SK-N-MC (cell line): ENCODE measurements at regions not wholly inside any gene's neighbourhood (a gene's known extent, or its start where the extent isn't known, plus 50 kb on each side); places are given as distances from the start of the nearest gene placed in this dataset.
"Not testable (repeated sequence)": the region's sequence is repeated elsewhere in the genome, so short reads cannot be mapped to it uniquely, and the experiment has no call there.

Experiments
- DNase-seq: peaks from one replicate; pipeline ENCODE4 v3.0.0-alpha.2; 2011; ENCODE audit warnings: low read depth, low spot score
- H3K27ac ChIP-seq: fragments of 200-600 bp; sonication (generic); 2 replicates; pipeline ENCODE4 v1.5.1; 2016; ENCODE audit warnings: mixed run types
- H3K36me3 ChIP-seq: fragments of 200-600 bp; sonication (generic); 2 replicates; pipeline ENCODE4 v1.6.1; 2017; ENCODE audit warnings: antibody characterized with exemption, low read length, mixed read lengths; ENCODE audit not compliant: insufficient read depth
- H3K4me3 ChIP-seq: fragments of 200-600 bp; sonication (generic); 2 replicates; pipeline ENCODE4 v1.5.1; 2016
- H3K9ac ChIP-seq: fragments of 200-600 bp; sonication (generic); 2 replicates; pipeline ENCODE4 v1.8.0; 2017; ENCODE audit warnings: mixed run types, mixed read lengths; ENCODE audit not compliant: insufficient read length
- H3K9me3 ChIP-seq: fragments of 200-600 bp; sonication (generic); 2 replicates; pipeline ENCODE4 v1.6.1; 2017; ENCODE audit warnings: low read depth, mild to moderate bottlenecking, antibody characterized with exemption, low read length, moderate library complexity, mixed read lengths
- EZH2 ChIP-seq: fragments of 200-600 bp; sonication (generic); IDR thresholded peaks from one replicate; pipeline ENCODE4 v1.6.1; 2017; ENCODE audit warnings: antibody characterized with exemption
- FOXP2 ChIP-seq: optimal IDR thresholded peaks from 2 replicates; pipeline ENCODE3; 2011; ENCODE audit warnings: mild to moderate bottlenecking, moderate library complexity; ENCODE audit not compliant: insufficient read depth; ENCODE audit errors: extremely low read length, control extremely low read depth
- POLR2AphosphoS5 ChIP-seq: IDR thresholded peaks from 2 replicates; pipeline ENCODE4 v1.6.1; 2012; ENCODE audit warnings: mild to moderate bottlenecking, low read depth, low read length, borderline replicate concordance

DNA sequence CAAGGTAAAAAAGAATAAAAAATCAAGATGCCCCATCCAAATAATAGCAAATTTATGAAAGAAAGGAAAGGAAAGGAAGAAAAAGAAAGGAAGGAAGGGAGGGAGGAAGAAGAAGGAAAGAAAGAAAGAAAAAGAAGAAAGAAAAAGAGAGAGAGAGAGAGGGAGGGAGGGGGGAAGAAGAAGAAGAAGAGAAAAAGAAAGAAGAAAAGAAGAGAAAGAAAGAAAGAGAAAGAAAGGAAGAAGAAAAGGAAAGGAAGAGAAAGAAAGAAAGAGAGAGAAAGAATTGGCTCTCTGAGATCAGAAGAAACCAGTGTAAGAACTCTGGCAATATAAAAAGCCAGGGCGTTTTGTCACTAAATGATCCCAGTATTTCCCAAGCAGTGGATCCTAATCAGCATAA is 401.7 kb downstream of the EPHA7 start:
- H3K4me3 ChIP-seq: no peak overlapping the region
- no peak for TF ChIP-seq POLR2AphosphoS5
- no peak for TF ChIP-seq EZH2
- no peak for TF ChIP-seq FOXP2

DNA sequence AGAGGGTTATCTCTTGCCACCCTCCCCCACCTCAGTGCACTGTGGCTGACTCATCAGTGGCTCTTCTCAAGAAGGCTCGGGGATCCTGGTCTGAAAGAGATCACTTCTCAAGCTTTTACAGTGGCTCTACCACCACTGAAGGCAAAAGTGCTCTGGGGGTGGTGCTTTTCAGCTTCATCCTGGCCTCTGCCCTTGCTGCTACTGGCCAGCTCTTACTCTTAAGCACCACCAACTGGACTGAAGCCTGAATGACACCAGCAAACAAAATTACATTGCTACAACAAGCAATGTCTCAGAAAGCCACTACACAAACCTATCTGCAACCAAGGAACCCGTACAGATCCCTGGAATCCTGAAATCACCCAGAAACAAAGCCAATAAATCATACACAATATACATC is 402.1 kb downstream of the EPHA7 start:
- H3K4me3 ChIP-seq: no peak overlapping the region
- no peak overlapping the region for H3K27ac ChIP-seq
- no peaks in the 10 kb centered on the region for H3K36me3 ChIP-seq
- TF ChIP-seq EZH2 (no peak), FOXP2 (no peak), POLR2AphosphoS5 (no peak)
- H3K9ac ChIP-seq: no peak overlapping the region
- no peak for DNase-seq
- no peaks in the 10 kb centered on the region for H3K9me3 ChIP-seq

More for the DNA sequence above, 401.7 kb downstream of the EPHA7 start:
- Histone ChIP-seq H3K9ac (no peak overlapping the region), H3K9me3 (no peaks in the 10 kb centered on the region), H3K27ac (no peak overlapping the region), H3K36me3 (no peaks in the 10 kb centered on the region)
- no peak for DNase-seq

DNA sequence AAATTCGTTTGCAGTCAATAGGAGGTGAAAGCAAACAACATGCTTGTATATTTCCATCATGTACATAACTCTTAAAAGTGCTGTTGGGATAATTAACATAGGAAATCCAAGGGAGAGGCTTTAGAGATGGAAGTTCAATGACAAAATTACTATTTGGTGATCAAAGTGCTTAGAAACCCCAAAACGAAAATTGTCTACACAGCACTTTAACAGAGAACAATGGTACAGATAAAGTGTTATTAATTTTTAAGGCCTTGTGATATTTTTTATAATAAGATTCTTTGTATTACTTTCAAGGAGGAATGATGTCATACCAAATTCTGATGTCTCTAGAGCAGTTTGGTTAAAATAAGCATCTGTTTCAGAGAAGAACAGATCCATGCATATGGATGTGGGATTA is 406.3 kb downstream of the EPHA7 start:
- no peak overlapping the region for H3K4me3 ChIP-seq
- no peak overlapping the region for H3K27ac ChIP-seq
- H3K9me3 ChIP-seq: no peaks in the 10 kb centered on the region
- H3K9ac ChIP-seq: no peak overlapping the region
- no peaks in the 10 kb centered on the region for H3K36me3 ChIP-seq
- no peak for DNase-seq
- no peak for TF ChIP-seq EZH2
- no peak for TF ChIP-seq POLR2AphosphoS5
- TF ChIP-seq FOXP2: no peak

DNA sequence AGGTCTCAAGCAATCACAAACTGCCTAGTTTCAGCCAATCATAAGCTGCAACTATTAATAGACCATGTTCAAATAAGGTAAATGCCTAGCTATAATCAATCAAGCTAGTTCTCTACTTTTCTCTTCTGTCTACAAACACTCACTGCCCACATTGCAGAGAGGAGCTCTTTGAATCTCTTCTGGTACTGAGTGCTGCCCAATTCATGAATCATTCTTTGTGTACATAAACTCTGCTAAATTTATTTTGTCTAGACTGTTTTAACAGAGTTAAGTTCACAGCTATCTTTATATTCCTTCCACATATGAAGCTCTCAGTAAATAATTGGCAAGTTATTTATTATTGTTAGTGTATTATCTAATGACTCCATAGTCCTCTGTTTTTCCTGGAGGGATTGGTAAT is 411.0 kb downstream of the EPHA7 start:
- Histone ChIP-seq H3K36me3 (no peaks in the 10 kb centered on the region), H3K9me3 (no peaks in the 10 kb centered on the region), H3K9ac (no peak overlapping the region), H3K4me3 (no peak overlapping the region), H3K27ac (no peak overlapping the region)
- no peak for TF ChIP-seq POLR2AphosphoS5
- no peak for TF ChIP-seq FOXP2
- TF ChIP-seq EZH2: no peak
- DNase-seq: no peak

DNA sequence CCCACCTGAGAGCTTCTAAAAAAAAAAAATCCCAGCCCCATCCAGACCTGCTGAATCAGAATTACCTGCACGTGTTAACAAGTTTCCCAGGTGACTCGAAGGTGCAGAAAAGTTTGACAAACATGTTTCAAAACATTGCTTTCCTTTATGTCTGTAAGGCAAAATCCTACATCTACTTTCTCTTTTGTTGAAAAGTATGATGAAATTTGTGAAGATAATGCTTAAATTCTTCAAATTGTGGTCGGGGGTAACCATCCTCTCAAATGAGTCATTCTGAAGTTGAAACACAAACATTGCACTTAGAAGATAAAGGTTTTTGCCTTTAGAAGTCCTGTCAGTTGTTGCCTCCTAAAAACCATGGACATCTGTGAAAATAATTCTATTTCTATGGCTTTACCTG is 429.7 kb downstream of the EPHA7 start:
- no peak overlapping the region for H3K9ac ChIP-seq
- TF ChIP-seq FOXP2 (no peak), POLR2AphosphoS5 (no peak), EZH2 (no peak)
- H3K9me3 ChIP-seq: no peaks in the 10 kb centered on the region
- H3K27ac ChIP-seq: no peak overlapping the region
- no peaks in the 10 kb centered on the region for H3K36me3 ChIP-seq
- no peak overlapping the region for H3K4me3 ChIP-seq
- DNase-seq: no peak

DNA sequence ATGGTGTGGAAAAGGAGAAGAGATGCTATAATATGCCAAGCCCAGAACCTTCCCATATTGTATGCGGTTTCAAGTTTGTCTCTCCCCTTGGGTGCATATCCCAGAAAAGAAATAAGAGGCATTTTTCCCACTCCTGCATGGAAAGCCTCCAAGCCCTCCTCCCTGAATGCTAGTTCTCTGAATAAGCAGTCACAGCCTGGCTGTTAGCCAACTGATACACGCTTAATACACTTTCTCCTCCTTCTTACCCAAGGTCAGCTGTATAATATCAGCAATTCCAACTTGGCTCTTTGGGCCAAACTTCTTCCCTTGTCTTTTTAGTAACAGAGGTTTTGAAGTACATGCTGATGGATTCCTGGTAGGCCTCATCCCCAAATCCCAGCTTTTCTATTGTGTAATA is 440.1 kb downstream of the EPHA7 start:
- no peak overlapping the region for H3K4me3 ChIP-seq
- H3K9ac ChIP-seq: no peak overlapping the region
- H3K27ac ChIP-seq: no peak overlapping the region
- no peak for TF ChIP-seq EZH2
- TF ChIP-seq POLR2AphosphoS5: no peak
- no peak for TF ChIP-seq FOXP2
- no peaks in the 10 kb centered on the region for H3K9me3 ChIP-seq
- DNase-seq: no peak
- H3K36me3 ChIP-seq: no peaks in the 10 kb centered on the region

DNA sequence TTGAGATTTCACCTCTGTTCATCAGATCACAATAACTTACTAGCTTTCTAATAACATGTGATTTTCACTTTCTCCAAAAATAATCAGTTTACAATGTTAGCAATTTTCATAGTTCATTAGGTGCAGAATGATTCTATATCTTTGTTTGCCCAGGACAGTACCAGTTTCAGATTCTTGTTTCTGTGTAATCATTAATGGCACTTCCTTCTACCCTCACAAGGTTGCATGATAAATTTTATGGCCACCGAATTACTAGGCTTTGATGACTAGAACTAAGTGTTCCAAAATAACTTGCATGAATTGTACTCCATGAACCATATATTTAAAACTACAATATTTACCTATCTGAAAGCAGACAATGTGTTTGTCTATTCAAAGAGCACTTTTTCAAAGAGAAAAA is 442.3 kb downstream of the EPHA7 start:
- Histone ChIP-seq H3K9me3 (no peaks in the 10 kb centered on the region), H3K36me3 (no peaks in the 10 kb centered on the region), H3K4me3 (no peak overlapping the region), H3K9ac (no peak overlapping the region), H3K27ac (no peak overlapping the region)
- no peak for DNase-seq
- no peak for TF ChIP-seq EZH2
- no peak for TF ChIP-seq POLR2AphosphoS5
- no peak for TF ChIP-seq FOXP2

DNA sequence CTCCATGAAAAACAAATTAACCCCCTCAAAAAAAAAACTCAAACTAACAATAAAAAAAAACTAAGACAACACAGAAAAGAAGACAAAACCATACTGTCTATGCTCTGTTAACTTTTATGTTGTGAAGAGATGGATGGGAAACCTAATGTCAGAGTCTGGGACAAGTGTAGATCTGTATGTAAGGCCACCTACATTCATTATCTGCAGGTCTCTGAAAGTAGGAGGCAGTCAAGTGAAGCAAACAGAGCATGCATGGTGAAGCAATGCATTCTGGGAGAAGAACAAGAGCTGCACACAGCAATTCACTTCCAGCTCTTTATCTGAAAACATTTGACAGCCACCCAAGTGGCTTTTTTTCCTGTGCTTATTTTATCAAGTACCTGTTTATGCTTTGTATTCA is 452.0 kb downstream of the EPHA7 start:
- H3K9ac ChIP-seq: no peak overlapping the region
- no peaks in the 10 kb centered on the region for H3K9me3 ChIP-seq
- no peak for DNase-seq
- H3K4me3 ChIP-seq: no peak overlapping the region
- H3K27ac ChIP-seq: no peak overlapping the region
- TF ChIP-seq POLR2AphosphoS5 (no peak), FOXP2 (no peak), EZH2 (no peak)
- no peaks in the 10 kb centered on the region for H3K36me3 ChIP-seq

DNA sequence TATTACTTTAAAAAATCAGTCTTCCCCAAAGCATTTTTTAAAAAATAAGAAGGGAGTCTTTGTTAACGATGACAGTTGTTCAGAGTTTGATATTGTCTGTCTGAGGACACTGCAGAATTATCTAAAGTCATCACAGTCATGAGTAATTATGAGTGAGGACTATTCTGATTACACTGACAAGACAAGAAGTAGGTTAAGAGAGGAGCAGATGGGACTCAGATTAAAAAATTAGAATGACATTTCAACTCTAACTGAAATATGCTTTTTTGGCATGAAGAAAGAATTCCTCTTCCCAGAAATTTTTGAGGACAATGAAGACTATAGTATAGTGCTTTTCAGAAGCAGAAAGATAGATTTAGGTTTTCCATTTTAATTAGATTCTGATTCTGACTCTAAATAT is 456.5 kb downstream of the EPHA7 start:
- DNase-seq: no peak
- H3K9me3 ChIP-seq: no peaks in the 10 kb centered on the region
- TF ChIP-seq FOXP2: no peak
- no peak for TF ChIP-seq POLR2AphosphoS5
- TF ChIP-seq EZH2: no peak
- H3K27ac ChIP-seq: no peak overlapping the region
- no peaks in the 10 kb centered on the region for H3K36me3 ChIP-seq
- no peak overlapping the region for H3K4me3 ChIP-seq
- no peak overlapping the region for H3K9ac ChIP-seq

DNA sequence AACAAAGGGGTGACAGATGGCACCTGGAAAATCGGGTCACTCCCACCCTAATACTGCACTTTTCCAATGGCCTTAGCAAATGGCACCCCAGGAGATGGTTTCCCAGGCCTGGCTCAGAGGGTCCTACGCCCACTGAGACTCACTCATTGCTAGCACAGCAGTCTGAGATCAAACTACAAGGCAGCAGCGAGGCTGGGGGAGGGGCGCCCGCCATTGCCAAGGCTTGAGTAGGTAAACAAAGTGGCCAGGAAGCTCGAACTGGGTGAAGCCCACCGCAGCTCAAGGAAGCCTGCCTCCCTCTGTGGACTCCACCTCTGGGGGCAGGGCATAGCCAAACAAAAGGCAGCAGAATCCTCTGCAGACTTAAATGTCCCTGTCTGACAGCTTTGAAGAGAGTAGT is 467.2 kb downstream of the EPHA7 start:
- H3K9ac ChIP-seq, DNase-seq, H3K36me3 ChIP-seq, H3K27ac ChIP-seq, H3K4me3 ChIP-seq, H3K9me3 ChIP-seq: not testable (repeated sequence)
